MM.1S (cell line): ENCODE measurements at regions not wholly inside any gene's neighbourhood (a gene's known extent, or its start where the extent isn't known, plus 50 kb on each side); places are given as distances from the start of the nearest gene placed in this dataset.

Source experiments
- DNase-seq: peaks from one replicate; pipeline ENCODE4 v3.0.0-alpha.2; 2015
- H2AFZ ChIP-seq: fragments of 300-600 bp; sonication (generic); 2 replicates; pipeline ENCODE4 v1.6.0; 2016; ENCODE audit warnings: antibody characterized with exemption, low read length
- H3F3A ChIP-seq: fragments of 300-600 bp; sonication (generic); 2 replicates; pipeline ENCODE4 v1.6.1; 2016; ENCODE audit warnings: mild to moderate bottlenecking, antibody characterized with exemption, low read length, moderate library complexity, mixed read lengths; ENCODE audit not compliant: insufficient read depth
- H3K27ac ChIP-seq: fragments of 300-600 bp; sonication (generic); 2 replicates; pipeline ENCODE4 v1.5.1; 2016; ENCODE audit warnings: mild to moderate bottlenecking, low read length
- H3K27me3 ChIP-seq: fragments of 300-600 bp; sonication (generic); replicated peaks from 2 replicates; pipeline ENCODE4 v1.6.0; 2016; ENCODE audit warnings: low read length; ENCODE audit not compliant: insufficient read depth
- H3K36me3 ChIP-seq: fragments of 300-600 bp; sonication (generic); replicated peaks from 2 replicates; pipeline ENCODE4 v1.6.1; 2016; ENCODE audit warnings: mild to moderate bottlenecking, low read length, mixed read lengths; ENCODE audit not compliant: insufficient read depth
- H3K4me1 ChIP-seq: fragments of 300-600 bp; sonication (generic); 2 replicates; pipeline ENCODE4 v1.6.1; 2016; ENCODE audit warnings: low read length, mixed read lengths
- H3K4me2 ChIP-seq: fragments of 300-600 bp; sonication (generic); 2 replicates; pipeline ENCODE4 v1.6.0; 2016; ENCODE audit warnings: low read depth, low read length
- H3K4me3 ChIP-seq: fragments of 300-600 bp; sonication (generic); 2 replicates; pipeline ENCODE4 v1.5.1; 2016; ENCODE audit warnings: low read length, mixed read lengths
- H3K79me2 ChIP-seq: fragments of 300-600 bp; sonication (generic); 2 replicates; pipeline ENCODE4 v1.6.1; 2016; ENCODE audit warnings: mixed run types, low read length, mixed read lengths
- H3K9ac ChIP-seq: fragments of 300-600 bp; sonication (generic); 2 replicates; pipeline ENCODE4 v1.6.1; 2016; ENCODE audit warnings: low read length, mixed read lengths
- H3K9me2 ChIP-seq: fragments of 300-600 bp; sonication (generic); replicated peaks from 2 replicates; pipeline ENCODE4 v1.6.1; 2016; ENCODE audit warnings: mild to moderate bottlenecking, low read length, mixed read lengths; ENCODE audit not compliant: insufficient read depth
- H3K9me3 ChIP-seq: fragments of 300-600 bp; sonication (generic); replicated peaks from 2 replicates; pipeline ENCODE4 v1.6.1; 2016; ENCODE audit warnings: mild to moderate bottlenecking, low read length, mixed read lengths; ENCODE audit not compliant: insufficient read depth
- H4K20me1 ChIP-seq: fragments of 300-600 bp; sonication (generic); 2 replicates; pipeline ENCODE4 v1.6.1; 2016; ENCODE audit warnings: mild to moderate bottlenecking, low read length, moderate library complexity, mixed read lengths; ENCODE audit not compliant: insufficient read depth
- EZH2 ChIP-seq: fragments of 300-600 bp; sonication (generic); optimal IDR thresholded peaks from 2 replicates; pipeline ENCODE3; 2017; ENCODE audit warnings: low read depth, mild to moderate bottlenecking, antibody characterized with exemption, low read length, mixed read lengths
- EZH2phosphoT487 ChIP-seq: fragments of 300-600 bp; sonication (generic); IDR thresholded peaks from 2 replicates; pipeline ENCODE4 v1.6.1; 2018; ENCODE audit warnings: antibody characterized with exemption, low read length
- TF ChIP-seq, protein P1 (sequence below): fragments of 300-600 bp; sonication (generic); IDR thresholded peaks from 2 replicates; pipeline ENCODE4 v1.5.1; 2016; ENCODE audit warnings: antibody characterized with exemption, low read length, mixed read lengths

DNA sequence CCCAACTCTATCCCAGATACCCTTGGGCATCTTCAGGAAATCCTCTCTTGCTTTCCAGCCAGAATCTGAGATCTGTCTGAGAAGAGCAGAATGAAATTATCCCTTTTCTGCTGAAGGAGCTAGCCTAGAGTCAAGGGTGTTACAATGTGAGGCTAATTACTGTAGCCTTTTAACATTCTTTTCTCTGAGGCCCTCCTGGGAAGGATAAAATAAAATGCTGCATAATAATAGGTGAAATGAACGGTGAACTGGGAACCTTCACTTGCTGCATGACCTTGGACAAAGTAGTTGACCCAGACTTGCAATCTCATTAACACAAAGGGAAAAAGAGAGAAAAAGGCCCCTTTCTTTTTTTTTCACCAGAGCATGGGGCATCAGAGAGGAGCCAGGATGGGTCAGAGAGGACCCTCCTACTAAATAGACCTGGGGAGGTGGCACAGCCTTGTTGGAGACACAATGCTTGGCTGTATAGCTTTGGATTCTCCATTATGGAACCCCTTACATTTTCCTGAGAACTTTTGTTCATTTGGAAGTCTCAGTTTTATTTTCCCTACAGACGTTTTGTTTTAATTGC lies 137.0 kb upstream of the LIPC start:
- Histone ChIP-seq H3K4me2 (peak overlapping the region; percentile 22), H2AFZ (no peak overlapping the region), H3F3A (peaks cover 71% of the 10 kb centered on the region), H3K36me3 (no peaks in the 10 kb centered on the region), H3K9me2 (no peaks in the 10 kb centered on the region), H3K9ac (peak overlapping the region; percentile 36; the same call in 1 of the 2 replicates), H3K4me3 (no peak overlapping the region), H4K20me1 (no peaks in the 10 kb centered on the region), H3K4me1 (peaks cover 96% of the 10 kb centered on the region), H3K79me2 (no peaks in the 10 kb centered on the region), H3K27ac (peak overlapping the region; percentile 93), H3K9me3 (no peaks in the 10 kb centered on the region), H3K27me3 (no peaks in the 10 kb centered on the region)
- TF ChIP-seq EZH2, result no peak
- TF ChIP-seq, protein P1, sequence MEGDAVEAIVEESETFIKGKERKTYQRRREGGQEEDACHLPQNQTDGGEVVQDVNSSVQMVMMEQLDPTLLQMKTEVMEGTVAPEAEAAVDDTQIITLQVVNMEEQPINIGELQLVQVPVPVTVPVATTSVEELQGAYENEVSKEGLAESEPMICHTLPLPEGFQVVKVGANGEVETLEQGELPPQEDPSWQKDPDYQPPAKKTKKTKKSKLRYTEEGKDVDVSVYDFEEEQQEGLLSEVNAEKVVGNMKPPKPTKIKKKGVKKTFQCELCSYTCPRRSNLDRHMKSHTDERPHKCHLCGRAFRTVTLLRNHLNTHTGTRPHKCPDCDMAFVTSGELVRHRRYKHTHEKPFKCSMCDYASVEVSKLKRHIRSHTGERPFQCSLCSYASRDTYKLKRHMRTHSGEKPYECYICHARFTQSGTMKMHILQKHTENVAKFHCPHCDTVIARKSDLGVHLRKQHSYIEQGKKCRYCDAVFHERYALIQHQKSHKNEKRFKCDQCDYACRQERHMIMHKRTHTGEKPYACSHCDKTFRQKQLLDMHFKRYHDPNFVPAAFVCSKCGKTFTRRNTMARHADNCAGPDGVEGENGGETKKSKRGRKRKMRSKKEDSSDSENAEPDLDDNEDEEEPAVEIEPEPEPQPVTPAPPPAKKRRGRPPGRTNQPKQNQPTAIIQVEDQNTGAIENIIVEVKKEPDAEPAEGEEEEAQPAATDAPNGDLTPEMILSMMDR, result no peak
- no peak for TF ChIP-seq EZH2phosphoT487
- no peak for DNase-seq

DNA sequence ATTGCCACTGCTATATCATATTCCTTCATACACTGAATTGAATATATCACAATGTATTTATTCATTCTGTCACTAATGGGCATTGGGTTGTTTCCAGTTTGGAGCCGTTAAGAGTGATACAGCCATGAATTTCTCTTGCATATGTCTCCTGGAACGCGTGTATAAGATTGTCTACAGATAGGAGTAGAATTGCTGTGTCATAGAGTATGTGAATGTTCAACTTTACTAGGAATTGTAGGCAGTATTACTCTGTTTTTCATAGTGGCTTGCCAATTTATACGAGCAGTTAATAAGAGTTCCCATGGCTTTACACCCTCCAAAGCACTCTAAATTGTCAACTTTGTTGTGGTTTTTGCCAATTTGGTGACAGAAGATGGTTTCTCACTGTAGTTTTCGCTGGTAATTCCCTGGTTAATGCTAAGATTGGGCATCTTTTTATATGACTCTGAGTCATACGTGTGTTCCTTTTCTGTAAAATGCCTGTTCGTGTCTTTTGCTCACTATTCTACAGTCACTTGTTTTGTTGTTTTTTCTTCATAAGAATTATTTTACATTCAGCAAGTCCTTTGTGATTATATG lies 136.1 kb upstream of the LIPC start:
- Histone ChIP-seq H3K9ac (no peak overlapping the region), H3F3A (peaks cover 66% of the 10 kb centered on the region), H3K36me3 (no peaks in the 10 kb centered on the region), H3K4me3 (no peak overlapping the region), H3K9me3 (no peaks in the 10 kb centered on the region), H2AFZ (no peak overlapping the region), H3K4me1 (peaks cover 88% of the 10 kb centered on the region), H3K27me3 (no peaks in the 10 kb centered on the region), H3K4me2 (no peak overlapping the region), H3K27ac (peak overlapping the region; percentile 93; the same call in 1 of the 2 replicates), H3K79me2 (no peaks in the 10 kb centered on the region), H4K20me1 (no peaks in the 10 kb centered on the region), H3K9me2 (no peaks in the 10 kb centered on the region)
- DNase-seq, result no peak
- TF ChIP-seq EZH2phosphoT487 (no peak), EZH2 (no peak)
- TF ChIP-seq, protein P1, result no peak

DNA sequence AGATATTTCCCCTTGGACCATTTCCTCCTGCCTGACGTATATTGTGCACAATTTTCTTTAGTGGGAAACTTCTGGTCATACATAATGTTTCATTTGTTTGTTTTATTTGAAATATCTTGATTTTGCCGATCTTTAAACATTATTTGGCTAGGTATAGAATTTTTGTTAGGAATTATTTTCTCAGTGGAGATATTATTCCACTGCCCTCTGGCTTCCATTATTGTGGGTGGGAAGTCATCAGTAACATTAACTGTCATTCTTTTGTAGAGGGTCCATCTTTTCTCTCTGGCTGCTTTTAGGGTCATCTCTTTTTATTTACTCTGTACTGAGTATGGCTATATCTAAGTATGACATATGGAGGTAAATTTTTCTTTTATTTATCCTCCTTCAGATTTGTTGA lies 135.5 kb upstream of the LIPC start:
- Histone ChIP-seq H3K27ac (peak overlapping the region; percentile 93; the same call in 1 of the 2 replicates), H3K4me2 (no peak overlapping the region), H3K9ac (no peak overlapping the region), H3F3A (peaks cover 61% of the 10 kb centered on the region), H3K27me3 (no peaks in the 10 kb centered on the region), H3K4me1 (peaks cover 82% of the 10 kb centered on the region), H4K20me1 (no peaks in the 10 kb centered on the region), H3K9me2 (no peaks in the 10 kb centered on the region), H3K9me3 (no peaks in the 10 kb centered on the region), H3K79me2 (no peaks in the 10 kb centered on the region), H2AFZ (no peak overlapping the region), H3K4me3 (no peak overlapping the region), H3K36me3 (no peaks in the 10 kb centered on the region)
- no peak for TF ChIP-seq EZH2
- TF ChIP-seq, protein P1, result no peak
- no peak for TF ChIP-seq EZH2phosphoT487
- no peak for DNase-seq
